HG02623 (cell line): ENCODE measurements at regions not wholly inside any gene's neighbourhood (a gene's known extent, or its start where the extent isn't known, plus 50 kb on each side); places are given as distances from the start of the nearest gene placed in this dataset.

Experiments
- ATAC-seq: cut with Tn5 transposase; IDR thresholded peaks from one replicate; pipeline ENCODE4 v1.9.1; 2021; ENCODE audit warnings: moderate library complexity; ENCODE audit not compliant: unreplicated experiment

DNA sequence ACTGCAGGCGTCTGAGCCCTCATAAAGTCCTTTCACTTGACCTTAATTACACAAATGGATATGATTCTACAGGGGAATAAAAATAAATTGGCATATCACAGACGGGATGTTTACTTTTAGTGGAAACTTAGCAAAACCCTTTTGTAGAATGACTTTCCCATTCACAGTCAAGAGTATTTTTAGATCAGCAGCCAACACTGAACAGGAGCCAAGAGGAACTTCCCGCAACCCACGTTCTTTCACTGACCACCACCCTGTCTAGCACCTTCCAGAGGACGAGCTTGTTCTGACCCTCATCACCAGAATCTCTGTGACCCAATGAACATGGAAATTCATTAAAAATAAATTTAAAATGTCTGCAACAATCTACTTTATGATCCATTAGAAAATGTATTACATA is 119.0 kb upstream of the SNTG2 start:
- ATAC-seq: no peak

DNA sequence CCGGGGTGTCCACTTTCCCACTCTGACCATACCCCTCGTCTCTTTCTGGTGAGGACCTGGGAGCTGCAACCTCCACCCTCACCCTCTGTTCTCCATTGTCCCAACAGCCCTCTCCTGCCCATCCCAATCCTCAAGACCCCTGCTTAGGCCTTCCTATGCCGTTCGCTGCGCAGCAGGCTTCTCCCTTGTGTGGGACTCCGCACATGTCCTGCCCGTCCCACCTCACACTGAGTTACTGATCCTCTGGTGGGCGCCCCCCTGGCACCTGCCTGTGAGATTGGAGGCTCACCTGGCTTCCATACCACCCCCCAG is 119.5 kb upstream of the SNTG2 start:
- no peak for ATAC-seq

DNA sequence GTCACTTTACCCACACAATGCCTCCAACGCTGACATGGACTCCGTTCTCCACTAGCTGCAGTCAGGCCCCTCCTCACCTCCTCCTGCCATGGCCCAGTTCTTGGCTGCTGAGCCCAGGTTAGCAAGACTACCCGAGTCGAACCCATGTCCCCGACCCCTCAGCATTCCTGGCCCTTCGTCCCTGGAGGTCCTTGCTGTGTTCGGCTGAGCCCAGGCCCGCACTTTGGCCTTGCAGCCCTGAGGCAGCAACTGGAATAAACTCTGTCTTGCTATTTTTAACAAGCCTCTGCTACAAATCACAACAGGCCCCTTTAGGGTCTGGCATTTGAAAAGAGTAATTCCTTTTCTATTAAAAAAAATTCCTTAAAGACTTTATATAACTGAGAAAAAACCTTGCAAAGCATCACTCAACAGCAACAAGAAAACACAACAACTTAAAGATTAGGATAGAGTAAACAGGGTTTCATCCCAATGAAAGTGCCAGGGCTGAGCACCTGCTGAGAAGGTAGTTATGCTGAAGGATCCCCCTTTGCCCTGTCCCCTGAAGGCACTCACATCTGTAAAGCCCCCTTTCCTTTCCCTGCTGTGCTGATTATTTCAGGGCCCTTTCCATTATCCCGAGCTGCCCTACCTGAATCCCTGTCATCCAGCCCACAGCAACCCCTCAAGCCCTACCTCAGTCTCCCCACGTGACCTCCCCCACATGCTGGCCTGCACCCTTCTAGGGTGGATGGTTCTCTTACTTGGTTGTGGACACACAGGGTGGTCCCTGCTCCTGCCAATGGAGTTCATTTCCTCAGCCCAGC is 120.0 kb upstream of the SNTG2 start:
- ATAC-seq: no peak

DNA sequence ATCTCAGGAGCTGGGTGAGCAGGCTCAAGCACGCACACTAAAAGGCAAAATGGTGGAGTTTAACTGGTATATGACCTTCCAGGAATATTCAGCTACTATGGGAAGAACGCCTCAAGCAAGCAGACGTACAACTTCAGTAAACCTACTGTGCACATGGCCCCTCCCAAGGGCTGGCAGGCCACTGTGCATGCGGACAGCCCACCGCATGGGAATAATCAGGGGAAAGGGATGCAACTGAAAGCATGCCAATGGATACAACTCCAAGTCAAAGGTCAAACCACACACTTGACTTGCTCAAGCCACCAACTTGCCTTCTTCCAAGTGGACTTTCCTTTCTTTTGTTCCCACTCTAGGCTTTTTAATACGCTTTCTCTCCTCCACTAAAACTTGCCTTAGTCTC is 121.6 kb upstream of the SNTG2 start:
- ATAC-seq: no peak

DNA sequence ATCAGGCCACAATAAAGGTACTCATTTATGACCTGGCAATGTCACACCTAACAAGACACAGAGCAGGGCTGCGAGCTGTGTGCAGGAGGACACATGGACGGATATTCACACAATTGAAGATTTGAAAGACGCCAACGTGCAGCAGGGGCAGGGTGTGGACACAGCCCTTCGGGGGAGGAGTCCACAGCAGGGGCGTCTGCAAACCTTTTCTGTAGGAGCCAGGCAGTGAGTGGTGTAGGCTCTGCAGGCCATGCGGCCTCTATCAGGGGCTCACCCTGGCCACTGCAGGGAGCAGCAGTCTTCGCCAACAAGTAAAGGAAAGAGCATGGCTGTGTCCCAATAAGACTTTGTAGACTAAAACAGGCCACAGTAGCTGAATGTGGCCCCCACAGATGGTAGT is 125.7 kb upstream of the SNTG2 start:
- ATAC-seq: no peak

DNA sequence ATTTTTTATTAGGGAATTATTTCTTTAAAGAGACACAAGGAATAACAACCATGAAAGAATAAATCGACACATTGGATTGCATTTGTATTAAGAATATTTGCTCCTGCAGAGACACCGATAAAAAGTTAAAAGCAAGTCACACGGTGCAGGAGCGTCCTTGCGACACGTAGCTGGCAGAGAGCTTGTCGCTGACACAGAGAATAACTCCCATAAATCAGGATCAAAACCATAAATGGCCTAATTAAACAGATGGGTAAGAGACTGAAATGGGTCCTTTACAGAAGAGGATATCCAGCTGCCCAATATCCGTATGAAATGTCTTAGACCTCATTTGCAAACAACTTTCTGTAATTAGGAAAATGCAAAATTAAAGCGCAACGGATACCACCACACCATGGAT is 126.1 kb upstream of the SNTG2 start:
- no peak for ATAC-seq

DNA sequence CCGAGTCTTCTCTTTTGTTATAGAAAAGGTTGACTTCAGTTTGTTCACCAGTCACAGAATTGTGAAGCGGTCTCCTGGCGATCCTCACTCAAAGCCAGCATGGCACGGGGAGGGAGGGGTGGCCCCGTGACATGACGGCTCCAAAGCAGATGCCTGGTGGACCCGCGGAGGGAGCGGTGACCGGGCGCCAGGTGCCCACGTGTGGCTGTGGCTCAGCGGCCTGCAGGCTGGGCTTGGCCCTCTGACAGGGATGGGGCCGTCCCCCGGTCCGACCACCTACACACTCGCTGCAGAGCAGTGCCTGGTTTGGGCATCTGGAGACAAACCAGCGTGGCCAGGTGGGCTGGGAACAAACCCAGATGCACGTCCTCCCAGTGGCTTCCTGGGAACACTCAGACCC is 129.1 kb upstream of the SNTG2 start:
- ATAC-seq: no peak

DNA sequence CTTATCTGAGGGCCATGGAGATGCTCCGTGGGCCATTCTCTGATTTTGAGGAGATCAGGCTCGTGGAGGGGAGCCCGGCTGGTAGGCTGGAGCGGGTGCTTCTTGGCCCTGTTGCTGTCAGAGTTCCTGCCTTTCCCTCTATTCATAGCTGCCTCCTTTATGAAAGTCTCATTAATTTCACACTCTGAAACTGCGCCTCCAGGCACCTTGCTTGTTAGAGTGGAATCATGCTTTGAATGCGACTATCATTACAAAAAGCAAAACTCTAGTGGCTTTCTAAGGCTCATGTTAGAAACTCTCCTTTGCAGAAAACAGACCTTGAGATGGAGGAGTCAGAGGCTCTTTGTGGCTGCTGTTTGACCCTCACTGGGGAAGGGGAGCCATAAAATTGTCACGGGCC is 131.0 kb upstream of the SNTG2 start:
- no peak for ATAC-seq

DNA sequence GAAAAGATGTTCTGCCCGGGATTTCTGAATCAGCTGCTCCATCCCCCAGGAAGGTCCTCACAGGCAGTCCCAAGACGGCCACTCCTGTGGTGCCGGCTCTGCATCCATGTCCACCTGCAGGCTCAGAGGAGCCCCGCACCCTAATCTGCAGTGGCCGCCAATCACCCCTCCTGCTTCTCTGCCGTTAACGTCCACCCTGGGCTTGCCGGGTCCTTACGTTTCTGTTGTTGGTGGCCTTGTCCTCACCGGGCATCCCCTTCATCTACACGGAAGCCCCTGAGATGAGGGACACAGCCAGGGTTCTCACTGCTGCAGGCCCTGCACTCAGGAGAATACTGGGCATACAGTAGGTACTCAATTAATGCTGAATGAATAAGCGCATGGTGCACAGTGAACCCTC is 131.5 kb upstream of the SNTG2 start:
- ATAC-seq: no peak

DNA sequence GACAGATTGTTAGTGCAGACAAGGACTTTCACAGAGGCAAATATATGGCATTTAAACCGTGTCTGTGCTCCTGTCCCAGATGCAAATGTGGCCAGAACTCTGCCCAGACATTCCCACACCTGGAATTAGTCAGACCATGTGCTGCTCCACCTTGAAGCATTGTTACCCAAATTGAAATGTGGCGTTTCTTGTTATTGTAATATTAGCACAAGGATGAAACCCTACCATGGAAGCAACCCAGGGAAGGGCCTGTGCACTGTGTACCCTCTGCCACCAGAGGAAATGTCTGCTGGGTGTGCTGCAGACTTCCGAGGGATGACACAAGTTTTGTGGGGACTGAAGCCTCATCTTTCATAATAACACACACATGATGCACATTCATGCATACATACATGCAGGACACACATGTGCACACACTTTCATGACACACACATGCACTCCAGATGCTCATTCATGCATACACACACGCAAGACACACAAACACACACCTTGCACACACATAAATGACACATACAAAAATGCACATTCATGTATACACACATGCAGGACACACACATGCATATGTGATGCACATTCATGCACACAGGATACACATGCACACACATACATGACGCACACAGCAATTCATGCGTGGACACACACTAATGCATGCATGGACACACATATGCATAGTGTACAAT is 133.2 kb upstream of the SNTG2 start:
- ATAC-seq: no peak

DNA sequence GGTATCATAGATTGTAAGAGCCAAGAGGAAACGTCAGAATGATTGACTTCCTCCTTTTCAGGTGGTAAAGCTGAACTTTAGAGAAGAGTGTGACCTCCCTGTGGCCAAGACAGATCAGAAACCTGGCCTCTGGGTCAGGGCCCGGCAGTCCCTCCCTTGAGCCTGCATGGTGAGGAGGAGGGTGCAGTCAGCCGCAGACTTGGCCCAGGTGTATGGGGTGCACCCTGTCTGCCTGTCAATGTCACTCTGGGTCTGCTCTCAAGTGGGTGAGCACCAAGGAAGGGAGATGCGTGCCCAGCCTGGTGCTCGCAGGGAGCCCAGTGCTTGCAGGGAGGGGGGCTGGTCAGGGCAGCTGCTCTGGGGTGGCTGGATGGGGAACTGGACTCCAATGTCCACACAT is 134.4 kb upstream of the SNTG2 start:
- ATAC-seq: no peak

DNA sequence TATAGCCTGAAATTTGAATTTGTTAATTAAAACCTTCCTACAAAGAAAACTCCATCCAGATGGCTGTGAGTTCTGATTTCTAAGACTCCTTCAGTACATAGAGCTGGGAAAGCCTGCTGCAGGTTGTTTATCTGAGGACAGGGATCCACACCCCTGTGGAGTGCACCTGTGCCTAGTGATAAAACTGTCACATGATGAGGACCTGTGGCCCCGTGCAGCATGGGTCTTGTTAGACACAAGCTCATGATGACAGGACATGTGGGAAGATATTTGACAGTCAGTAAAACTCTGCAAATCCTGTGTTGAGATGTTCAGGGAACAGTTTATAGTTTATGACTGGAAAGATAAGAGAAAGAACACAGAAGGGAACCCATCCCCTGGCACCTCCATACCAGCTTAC is 133.2 kb upstream of the TMEM18 start:
- ATAC-seq: no peak

DNA sequence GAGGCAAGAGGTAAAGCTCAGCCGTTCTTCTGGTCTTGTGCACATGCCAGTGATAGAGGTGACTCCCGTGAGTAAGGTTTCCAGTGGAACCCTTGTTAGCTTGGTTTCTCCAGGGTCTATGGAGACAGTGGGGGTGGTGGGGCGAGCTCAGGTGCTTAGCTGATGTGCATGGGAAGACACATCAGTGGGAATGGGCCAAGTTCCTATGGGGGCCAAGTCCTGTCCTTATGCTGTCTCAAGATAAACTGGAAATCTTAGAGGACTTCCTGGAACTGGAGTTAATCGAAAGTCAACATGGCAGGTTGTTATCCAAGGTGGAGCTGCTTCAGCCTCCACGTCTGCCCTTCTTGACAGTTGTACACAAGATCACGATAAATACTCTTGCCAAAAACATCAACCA is 130.1 kb upstream of the TMEM18 start:
- no peak for ATAC-seq

DNA sequence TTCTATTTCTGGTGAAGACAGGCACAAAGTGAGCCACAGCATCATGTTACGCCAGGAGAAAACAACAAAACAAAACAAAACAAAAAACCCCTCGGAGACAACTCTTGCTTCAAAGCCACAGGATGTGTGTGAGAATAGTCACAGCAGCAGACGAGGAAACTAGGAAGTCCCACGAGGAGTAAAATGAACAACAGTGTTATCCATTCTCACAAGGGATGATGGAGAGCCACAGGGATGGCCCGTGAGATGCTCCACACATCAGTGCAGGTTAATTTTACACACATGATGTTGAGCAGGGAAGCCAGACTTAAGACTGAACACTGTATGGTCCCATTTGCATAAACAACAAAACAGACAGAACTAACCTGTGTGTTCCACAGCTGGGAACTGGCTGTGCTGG is 128.5 kb upstream of the TMEM18 start:
- no peak for ATAC-seq

DNA sequence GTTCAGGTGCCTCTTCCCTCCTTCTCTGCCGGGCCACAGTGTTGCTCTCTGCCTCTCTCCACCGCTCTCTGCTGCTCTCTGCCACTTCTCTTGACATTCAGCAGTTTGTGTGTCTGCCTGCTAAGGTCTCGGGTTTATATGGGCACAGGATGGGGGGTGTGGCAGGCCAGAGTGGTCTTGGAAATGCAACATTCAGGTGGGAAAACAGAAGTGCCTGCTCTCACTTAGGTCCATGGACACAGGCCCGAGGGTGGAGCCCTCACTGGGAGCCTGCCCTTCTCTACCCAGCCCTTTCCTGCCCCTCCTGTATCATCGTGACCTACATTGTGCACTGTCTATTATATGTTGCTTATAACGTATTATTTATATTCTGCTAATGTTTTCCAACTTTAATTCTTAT is 120.8 kb upstream of the TMEM18 start:
- ATAC-seq: no peak

DNA sequence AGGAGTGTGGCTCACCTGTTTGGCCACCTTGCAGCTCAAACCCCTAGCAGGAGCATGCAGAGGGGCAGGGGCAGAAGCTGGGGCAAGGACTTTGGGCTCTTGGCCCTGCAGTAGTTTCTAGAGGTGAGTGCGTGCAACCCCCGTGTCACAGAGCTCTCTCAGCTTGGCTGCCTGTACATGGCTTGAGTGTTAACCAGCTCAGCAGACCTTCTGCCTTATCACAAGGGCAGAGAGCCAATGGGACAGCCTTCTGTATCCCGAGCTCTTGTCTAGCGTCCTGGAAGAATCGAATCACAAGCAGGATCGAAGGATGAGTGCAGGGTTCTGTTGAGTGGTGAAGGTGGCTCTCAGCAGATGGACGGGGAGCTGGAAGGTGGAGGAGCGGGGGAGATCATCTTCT is 120.3 kb upstream of the TMEM18 start:
- no peak for ATAC-seq

DNA sequence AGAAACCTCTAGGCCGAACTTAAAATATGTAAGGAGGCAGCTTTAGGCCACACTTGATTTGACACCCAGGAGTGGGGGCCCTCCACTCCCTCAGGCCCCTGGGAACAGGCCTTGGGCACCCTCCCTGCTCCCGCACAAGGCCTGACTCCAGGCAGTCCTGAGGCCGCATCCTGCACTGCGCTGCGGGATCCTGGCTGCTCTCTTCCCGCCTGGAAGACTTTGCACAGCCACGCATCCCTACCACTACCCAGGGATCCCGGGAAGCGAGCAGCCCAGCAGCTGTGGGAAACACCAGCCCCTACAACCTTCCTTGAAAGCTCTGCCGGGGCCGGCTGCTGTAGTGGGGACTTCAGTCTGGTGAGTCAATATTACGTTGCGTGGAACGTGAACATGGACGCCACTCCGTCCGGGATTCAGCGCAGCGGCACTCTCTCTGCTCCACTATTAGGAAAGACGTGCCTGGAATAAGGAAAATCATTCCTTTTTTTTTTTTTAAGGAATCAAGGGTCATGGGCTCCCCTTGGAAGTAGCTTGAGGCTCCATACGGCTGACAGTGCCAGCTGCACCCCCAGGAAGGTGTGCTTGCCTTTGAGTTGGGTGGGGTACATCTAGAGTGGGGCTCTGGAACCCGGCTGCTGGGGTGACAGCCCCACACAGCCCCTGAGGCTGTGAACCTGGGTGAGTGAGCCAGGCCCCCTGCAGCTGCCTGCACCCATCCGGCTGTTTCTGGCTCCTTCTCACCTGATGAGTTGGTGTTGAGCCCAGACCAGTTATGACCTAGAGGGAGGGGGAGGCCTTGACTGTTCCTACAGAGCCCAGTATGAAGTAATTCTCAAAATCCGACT is 119.2 kb upstream of the TMEM18 start:
- no peak for ATAC-seq

DNA sequence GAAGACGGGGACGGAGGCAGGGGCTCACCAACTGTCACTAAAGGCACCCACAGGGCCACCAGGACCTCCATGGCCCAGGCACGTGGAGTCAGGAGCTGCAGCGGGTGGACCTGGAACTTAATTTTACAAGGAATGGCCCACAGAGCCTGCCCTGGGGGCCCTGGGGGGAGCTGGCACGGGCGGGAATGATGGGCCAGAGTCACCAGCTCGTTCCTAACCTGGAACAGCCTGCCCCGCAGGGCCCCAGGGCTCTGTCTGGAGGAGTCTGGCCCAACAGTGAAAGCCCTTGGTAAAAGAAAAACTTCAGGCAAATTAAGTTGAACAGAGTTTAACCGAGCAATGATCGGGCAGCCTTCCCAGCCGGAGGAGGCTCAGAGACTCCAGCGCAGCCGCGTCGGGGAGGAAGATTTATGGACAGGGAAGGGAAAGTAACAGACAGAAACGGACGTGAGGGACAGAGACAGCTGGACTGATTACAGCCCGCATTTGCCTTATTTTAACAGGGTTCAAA is 118.4 kb upstream of the TMEM18 start:
- no peak for ATAC-seq

DNA sequence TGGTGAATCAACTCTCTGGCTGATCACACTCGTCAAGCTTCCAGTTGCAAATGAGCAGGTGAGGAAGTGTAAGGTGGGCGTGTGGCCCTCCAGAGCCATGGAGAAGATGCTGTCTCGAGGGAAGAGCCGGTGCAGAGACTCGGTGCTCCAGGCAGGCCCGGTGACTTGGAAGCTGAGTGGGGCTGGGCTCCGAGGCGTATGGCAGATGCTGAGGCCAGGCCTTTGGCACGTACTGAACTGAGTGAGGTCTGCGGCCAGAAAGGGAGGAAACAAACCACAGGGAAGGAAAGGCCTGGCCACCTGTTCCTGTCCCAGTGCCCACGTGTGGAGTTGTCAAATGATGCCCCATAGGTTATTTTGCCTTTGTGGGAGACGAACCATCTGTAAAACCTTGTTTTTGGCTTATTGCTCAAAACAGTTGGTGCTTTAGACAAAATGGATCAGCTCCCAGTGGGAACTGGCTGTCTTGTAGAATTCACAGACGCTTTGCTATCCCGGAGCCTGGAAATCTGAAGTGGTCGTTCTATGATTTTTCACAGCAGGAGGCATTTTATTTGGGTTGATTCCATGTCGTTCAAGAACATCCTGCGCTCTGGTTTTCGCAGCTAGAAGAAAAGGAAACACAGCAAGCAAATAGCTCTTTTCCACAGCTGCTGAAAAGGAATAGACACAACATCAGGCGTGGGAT is 117.5 kb upstream of the TMEM18 start:
- ATAC-seq: no peak

DNA sequence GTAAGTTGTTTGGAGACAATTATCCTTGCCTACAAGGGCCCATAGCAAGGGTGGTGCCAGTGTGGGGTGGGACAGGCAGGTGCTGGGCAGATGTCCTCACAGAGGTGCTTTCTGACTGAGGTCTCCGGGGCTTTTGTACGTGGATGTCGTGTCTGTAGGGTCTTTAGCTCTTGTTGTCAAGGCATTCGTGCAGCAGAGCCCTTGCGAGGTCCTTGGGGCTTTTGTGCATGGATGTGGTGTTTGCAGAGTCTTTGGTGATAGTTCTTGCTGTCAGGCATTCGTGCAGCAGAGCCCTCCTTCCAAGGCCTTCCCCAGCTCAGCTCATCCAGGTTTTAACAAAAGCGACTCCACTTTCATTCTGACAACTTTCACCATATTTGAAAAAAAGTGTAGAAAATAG is 116.0 kb upstream of the TMEM18 start:
- no peak for ATAC-seq

DNA sequence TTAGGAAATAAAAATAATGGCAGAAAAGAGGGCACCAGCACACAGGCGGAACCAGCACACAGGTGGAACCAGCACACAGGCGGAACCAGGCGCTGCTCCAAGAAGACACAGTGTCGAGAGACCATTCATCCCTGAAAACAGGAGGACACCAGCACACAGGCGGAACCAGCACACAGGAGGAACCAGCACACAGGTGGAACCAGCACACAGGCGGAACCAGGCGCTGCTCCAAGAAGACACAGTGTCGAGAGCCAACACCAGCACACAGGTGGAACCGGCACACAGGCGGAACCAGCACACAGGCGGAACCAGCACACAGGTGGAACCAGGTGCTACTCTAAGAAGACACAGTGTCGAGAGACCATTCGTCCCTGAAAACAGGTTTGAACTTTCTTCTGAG is 115.5 kb upstream of the TMEM18 start:
- no peak for ATAC-seq
